ENCODE measurements at regions not wholly inside any gene's neighbourhood (a gene's known extent, or its start where the extent isn't known, plus 50 kb on each side); places are given as distances from the start of the nearest gene placed in this dataset.

GRCh38 chr10:44012921-44013320 lies 364.2 kb upstream of the ZNF32 start:
- TF ChIP-seq, protein P1, sequence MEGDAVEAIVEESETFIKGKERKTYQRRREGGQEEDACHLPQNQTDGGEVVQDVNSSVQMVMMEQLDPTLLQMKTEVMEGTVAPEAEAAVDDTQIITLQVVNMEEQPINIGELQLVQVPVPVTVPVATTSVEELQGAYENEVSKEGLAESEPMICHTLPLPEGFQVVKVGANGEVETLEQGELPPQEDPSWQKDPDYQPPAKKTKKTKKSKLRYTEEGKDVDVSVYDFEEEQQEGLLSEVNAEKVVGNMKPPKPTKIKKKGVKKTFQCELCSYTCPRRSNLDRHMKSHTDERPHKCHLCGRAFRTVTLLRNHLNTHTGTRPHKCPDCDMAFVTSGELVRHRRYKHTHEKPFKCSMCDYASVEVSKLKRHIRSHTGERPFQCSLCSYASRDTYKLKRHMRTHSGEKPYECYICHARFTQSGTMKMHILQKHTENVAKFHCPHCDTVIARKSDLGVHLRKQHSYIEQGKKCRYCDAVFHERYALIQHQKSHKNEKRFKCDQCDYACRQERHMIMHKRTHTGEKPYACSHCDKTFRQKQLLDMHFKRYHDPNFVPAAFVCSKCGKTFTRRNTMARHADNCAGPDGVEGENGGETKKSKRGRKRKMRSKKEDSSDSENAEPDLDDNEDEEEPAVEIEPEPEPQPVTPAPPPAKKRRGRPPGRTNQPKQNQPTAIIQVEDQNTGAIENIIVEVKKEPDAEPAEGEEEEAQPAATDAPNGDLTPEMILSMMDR (conservative IDR thresholded peaks at IDR 0.05), result no peak
- TF ChIP-seq ZFX (IDR thresholded peaks at IDR 0.05), result no peak
